GM23248 (cell line): ENCODE measurements at regions not wholly inside any gene's neighbourhood (a gene's known extent, or its start where the extent isn't known, plus 50 kb on each side); places are given as distances from the start of the nearest gene placed in this dataset.

Experiments
- EZH2 ChIP-seq: fragments of 200-600 bp; sonication (generic); IDR thresholded peaks from 2 replicates; pipeline ENCODE4 v1.6.1; 2018; ENCODE audit warnings: antibody characterized with exemption, mild to moderate bottlenecking; ENCODE audit not compliant: insufficient read depth, poor library complexity, severe bottlenecking
- EZH2phosphoT487 ChIP-seq: fragments of 200-600 bp; sonication (generic); IDR thresholded peaks from 2 replicates; pipeline ENCODE4 v1.6.1; 2018; ENCODE audit warnings: antibody characterized with exemption, moderate library complexity, mild to moderate bottlenecking, low read depth; ENCODE audit not compliant: insufficient read depth

GRCh38 chrX:20718592-20719380 lies 452.1 kb upstream of the RPS6KA3 start:
- TF ChIP-seq EZH2 (no peak), EZH2phosphoT487 (no peak)
